ENCODE measurements at regions not wholly inside any gene's neighbourhood (a gene's known extent, or its start where the extent isn't known, plus 50 kb on each side); places are given as distances from the start of the nearest gene placed in this dataset.

DNA sequence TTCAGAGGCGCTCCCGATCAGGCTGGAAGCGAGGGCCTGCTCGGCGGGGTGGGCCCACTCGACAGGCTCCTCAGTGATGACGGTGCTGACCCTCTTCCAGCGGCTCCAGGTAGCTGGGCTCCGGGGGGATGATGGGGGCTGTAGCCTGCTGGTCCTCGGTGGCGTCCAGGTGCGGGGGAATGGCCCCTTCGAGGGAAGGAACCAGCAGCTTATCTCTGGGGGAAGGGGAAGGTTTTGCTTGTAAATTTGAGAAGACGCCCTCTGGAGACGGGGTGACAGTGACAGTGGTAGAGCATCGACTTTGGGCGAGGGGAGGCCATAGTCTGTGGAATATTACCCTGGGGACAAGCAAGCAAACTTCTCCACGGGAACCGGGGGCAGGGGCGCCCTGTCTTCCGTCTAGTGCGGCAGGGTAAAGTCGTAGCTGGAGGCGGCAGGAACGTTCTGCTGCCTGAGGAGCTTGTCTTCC lies 891.9 kb upstream of the LRRTM1 start:
- no TSS peak for BruUV-seq (replicated peaks)
- Histone ChIP-seq H3K9me1 (ENCODE audit: control insufficient read depth, insufficient read depth, low read length) (no peaks in the 10 kb centered on the region), H2AFZ (ENCODE audit: low read depth, low read length) (no peak overlapping the region), H3K4me3 (no peak overlapping the region), H4K20me1 (replicated peaks; ENCODE audit: control insufficient read depth, insufficient read depth, low read length) (no peaks in the 10 kb centered on the region), H3K9me3 (replicated peaks; ENCODE audit: control insufficient read depth, insufficient read depth, low read depth, low read length) (no peaks in the 10 kb centered on the region), H3K27me3 (ENCODE audit: control insufficient read depth in 2 of 2, insufficient read depth in 2 of 2, low read length in 2 of 2) (no peaks in the 10 kb centered on the region), H3K79me2 (ENCODE audit: control insufficient read depth, insufficient read depth, low read length) (no peaks in the 10 kb centered on the region), H3K4me2 (ENCODE audit: insufficient read depth, low read length) (no peak overlapping the region), H3K4me1 (replicated peaks in 1 of 2; ENCODE audit: control insufficient read depth in 2 of 2, insufficient read depth in 2 of 2, low read length in 2 of 2) (no peaks in the 10 kb centered on the region), H3K36me3 (ENCODE audit: control insufficient read depth, insufficient read depth, low read length) (no peaks in the 10 kb centered on the region), H3K27ac (ENCODE audit: extremely low read depth, low read depth, low read length) (no peak overlapping the region), H3K9ac (ENCODE audit: insufficient read depth in 1 of 2, low read depth in 2 of 2, low read length in 2 of 2) (no peak overlapping the region)
- no peak for ATAC-seq
- FAIRE-seq = no peak
- intact Hi-C loops (cut with micrococcal nuclease) (no loop called here), in situ Hi-C loops (cut with MboI) (no loop called here)
- WGBS (ENCODE audit: insufficient coverage, low coverage, missing lambda C conversion rate) = 6% methylated on average over 9 of the region's 25 CpGs
- TF ChIP-seq CEBPG (CRISPR knock-in tag; IDR thresholded peaks at IDR 0.05) (no peak), CEBPG (tag; conservative IDR thresholded peaks at IDR 0.05 in 1 of 2, IDR thresholded peaks at IDR 0.05 in 1 of 2) (no peak), ZNF175 (CRISPR knock-in tag; IDR thresholded peaks at IDR 0.05; ENCODE audit: low read depth) (no peak), ARHGAP35 (IDR thresholded peaks at IDR 0.05; ENCODE audit: partially characterized antibody) (no peak), POLR2AphosphoS2 (IDR thresholded peaks at IDR 0.05; ENCODE audit: low read length) (no peak), ZNF217 (CRISPR knock-in tag; IDR thresholded peaks at IDR 0.05) (no peak), CBX1 (IDR thresholded peaks at IDR 0.05; ENCODE audit: low read depth) (no peak)
- TF ChIP-seq, protein P1, sequence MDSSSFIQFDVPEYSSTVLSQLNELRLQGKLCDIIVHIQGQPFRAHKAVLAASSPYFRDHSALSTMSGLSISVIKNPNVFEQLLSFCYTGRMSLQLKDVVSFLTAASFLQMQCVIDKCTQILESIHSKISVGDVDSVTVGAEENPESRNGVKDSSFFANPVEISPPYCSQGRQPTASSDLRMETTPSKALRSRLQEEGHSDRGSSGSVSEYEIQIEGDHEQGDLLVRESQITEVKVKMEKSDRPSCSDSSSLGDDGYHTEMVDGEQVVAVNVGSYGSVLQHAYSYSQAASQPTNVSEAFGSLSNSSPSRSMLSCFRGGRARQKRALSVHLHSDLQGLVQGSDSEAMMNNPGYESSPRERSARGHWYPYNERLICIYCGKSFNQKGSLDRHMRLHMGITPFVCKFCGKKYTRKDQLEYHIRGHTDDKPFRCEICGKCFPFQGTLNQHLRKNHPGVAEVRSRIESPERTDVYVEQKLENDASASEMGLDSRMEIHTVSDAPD (CRISPR knock-in tag; IDR thresholded peaks at IDR 0.05) = no peak
- no peak for DNase-seq (ENCODE audit: extremely low read depth in 1 of 4, low spot score in 3 of 4)
- ChIA-PET POLR2A (no interaction called here), CTCF (ENCODE audit: low intra/inter-chr PET ratio) (no interaction called here)
